HUES64 (cell line): ENCODE measurements at regions not wholly inside any gene's neighbourhood (a gene's known extent, or its start where the extent isn't known, plus 50 kb on each side); places are given as distances from the start of the nearest gene placed in this dataset.

Source experiments
- H3K27ac ChIP-seq: 2 replicates; pipeline ENCODE4 v1.7.0; 2013; ENCODE audit warnings: low read depth, low read length, inconsistent platforms
- H3K27me3 ChIP-seq: 2 replicates; pipeline ENCODE4 v1.6.1; 2013; ENCODE audit warnings: mild to moderate bottlenecking, low read length; ENCODE audit not compliant: insufficient read depth
- H3K36me3 ChIP-seq: 2 replicates; pipeline ENCODE4 v1.6.1; 2013; ENCODE audit warnings: mild to moderate bottlenecking, low read length; ENCODE audit not compliant: insufficient read depth
- H3K4me1 ChIP-seq: 2 replicates; pipeline ENCODE4 v1.6.1; 2013; ENCODE audit warnings: mild to moderate bottlenecking, low read length, moderate library complexity; ENCODE audit not compliant: insufficient read depth
- H3K4me3 ChIP-seq: 2 replicates; pipeline ENCODE4 v1.5.1; 2013; ENCODE audit warnings: mild to moderate bottlenecking, low read length, moderate library complexity
- H3K9ac ChIP-seq: 2 replicates; pipeline ENCODE4 v1.6.1; 2013; ENCODE audit warnings: mild to moderate bottlenecking, low read depth, low read length
- H3K9me3 ChIP-seq: 2 replicates; pipeline ENCODE4 v1.6.1; 2013; ENCODE audit warnings: low read depth, low read length; ENCODE audit not compliant: insufficient read depth
- whole genome bisulfite sequencing: fragments of 150-250, 120-280 bp; methylation state at CpG from one replicate; pipeline ENCODE4 v1.1.7; 2013; ENCODE audit warnings: missing lambda C conversion rate; 5-methylcytosine and 5-hydroxymethylcytosine counted together

GRCh38 chr20:55882286-55882685 is 123.0 kb downstream of the CBLN4 start:
- Histone ChIP-seq H3K9ac (no peak overlapping the region), H3K9me3 (peaks cover 96% of the 10 kb centered on the region), H3K4me3 (no peak overlapping the region), H3K4me1 (no peaks in the 10 kb centered on the region), H3K27ac (no peak overlapping the region), H3K27me3 (no peaks in the 10 kb centered on the region), H3K36me3 (no peaks in the 10 kb centered on the region)
- WGBS = 25% methylated on average over 1 of the region's 1 CpG

- Histone ChIP-seq H3K9ac (no peak overlapping the region), H3K27me3 (no peaks in the 10 kb centered on the region), H3K36me3 (no peaks in the 10 kb centered on the region), H3K4me3 (no peak overlapping the region), H3K9me3 (peaks cover 96% of the 10 kb centered on the region), H3K27ac (no peak overlapping the region), H3K4me1 (no peaks in the 10 kb centered on the region)
- WGBS = 89% methylated on average over 4 of the region's 4 CpGs
Observed at GRCh38 chr20:55881204-55881603, 124.1 kb downstream of the CBLN4 start.

- Histone ChIP-seq H3K27me3 (no peaks in the 10 kb centered on the region), H3K4me3 (no peak overlapping the region), H3K4me1 (no peaks in the 10 kb centered on the region), H3K27ac (no peak overlapping the region), H3K36me3 (no peaks in the 10 kb centered on the region), H3K9ac (no peak overlapping the region), H3K9me3 (peaks cover 97% of the 10 kb centered on the region)
- WGBS = 85% methylated on average over 4 of the region's 4 CpGs
Observed at GRCh38 chr20:55880361-55880760, 125.0 kb downstream of the CBLN4 start.

DNA sequence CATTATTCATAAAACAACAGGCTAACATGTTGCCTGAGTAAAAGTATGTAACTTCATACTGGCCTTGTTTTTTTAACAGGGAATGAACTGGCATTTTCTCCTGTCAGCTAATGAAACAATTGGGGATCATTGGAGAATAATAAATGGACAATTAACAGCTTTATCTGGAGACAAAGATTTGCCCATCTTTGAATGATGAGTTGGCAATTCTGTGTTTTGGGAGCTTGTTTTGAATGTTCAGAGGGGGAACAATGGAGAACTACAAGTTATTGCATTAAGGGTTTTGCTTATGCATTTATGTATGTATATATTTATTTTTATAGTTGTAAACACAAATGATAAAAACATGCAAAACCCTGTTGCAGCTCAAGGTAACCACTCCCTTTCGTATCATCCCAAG is 150.3 kb downstream of the CBLN4 start:
- Histone ChIP-seq H3K9me3 (peaks cover 79% of the 10 kb centered on the region), H3K27ac (no peak overlapping the region), H3K4me1 (no peaks in the 10 kb centered on the region), H3K27me3 (no peaks in the 10 kb centered on the region), H3K36me3 (no peaks in the 10 kb centered on the region), H3K4me3 (no peak overlapping the region), H3K9ac (no peak overlapping the region)
- no CpG with 5 or more reads among the region's 1 CpG for WGBS

DNA sequence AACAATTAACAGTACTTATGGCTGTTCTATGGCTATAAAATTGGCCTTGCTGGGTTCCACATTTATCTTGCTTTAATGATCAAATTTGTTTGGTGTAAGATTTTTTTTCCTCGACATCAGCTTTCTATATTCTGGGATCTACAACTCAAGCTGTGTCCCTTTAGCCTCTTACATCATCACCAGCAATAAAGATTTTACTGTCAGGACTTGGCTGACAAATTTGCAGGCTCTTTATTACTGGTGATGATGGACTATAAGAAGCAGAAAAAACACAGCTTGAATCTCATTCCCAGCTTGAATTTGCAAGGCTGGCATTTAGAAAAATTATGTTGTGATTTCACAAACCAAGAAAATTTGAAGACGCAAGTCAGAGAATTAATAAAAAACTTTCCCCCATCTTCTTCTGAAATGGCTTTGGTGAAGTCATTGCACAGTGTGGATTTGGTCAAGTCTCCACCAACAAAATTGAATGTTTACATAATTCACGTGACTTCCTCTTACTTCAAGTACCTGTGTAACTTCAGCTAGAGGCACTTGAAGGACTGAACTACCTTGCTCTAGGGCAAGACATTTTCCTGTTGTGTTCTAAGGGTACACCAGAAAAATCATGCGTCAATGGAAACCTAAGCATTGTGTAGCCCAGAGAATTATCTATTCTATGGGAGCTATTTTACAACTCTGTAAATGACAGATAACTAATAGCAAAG is 175.0 kb downstream of the CBLN4 start:
- Histone ChIP-seq H3K27me3 (no peaks in the 10 kb centered on the region), H3K4me3 (no peak overlapping the region), H3K27ac (no peak overlapping the region), H3K9me3 (peaks cover 98% of the 10 kb centered on the region), H3K4me1 (no peaks in the 10 kb centered on the region), H3K36me3 (no peaks in the 10 kb centered on the region), H3K9ac (no peak overlapping the region)
- WGBS = 52% methylated on average over 3 of the region's 4 CpGs

DNA sequence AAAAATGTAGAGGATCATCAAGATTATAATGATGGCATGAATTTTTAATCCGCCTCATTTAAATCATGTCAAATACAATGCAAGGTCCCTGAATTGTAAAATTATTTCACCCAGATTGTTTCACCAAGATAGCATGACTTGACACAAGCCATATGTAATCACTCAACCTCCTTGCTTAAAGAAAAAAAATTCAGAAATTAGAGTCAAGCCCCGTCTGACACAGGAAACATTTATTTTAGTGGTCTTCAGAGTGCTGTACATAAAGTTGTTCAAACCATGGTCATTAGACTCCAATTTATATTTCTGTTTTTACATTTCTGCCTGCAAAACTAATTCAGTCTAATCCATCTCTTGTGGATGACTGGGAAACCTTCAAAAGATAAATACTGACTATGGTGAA is 200.2 kb downstream of the CBLN4 start:
- WGBS = 66% methylated on average over 2 of the region's 2 CpGs
- no peak overlapping the region for H3K4me3 ChIP-seq
- H3K27ac ChIP-seq = no peak overlapping the region
- H3K27me3 ChIP-seq = no peaks in the 10 kb centered on the region
- no peaks in the 10 kb centered on the region for H3K4me1 ChIP-seq
- peaks cover 74% of the 10 kb centered on the region for H3K9me3 ChIP-seq
- no peak overlapping the region for H3K9ac ChIP-seq
- no peaks in the 10 kb centered on the region for H3K36me3 ChIP-seq

- Histone ChIP-seq H3K9me3 (peaks cover 94% of the 10 kb centered on the region), H3K27me3 (no peaks in the 10 kb centered on the region), H3K36me3 (no peaks in the 10 kb centered on the region), H3K27ac (no peak overlapping the region), H3K4me1 (no peaks in the 10 kb centered on the region), H3K4me3 (no peak overlapping the region), H3K9ac (no peak overlapping the region)
- WGBS = 69% methylated on average over 3 of the region's 3 CpGs
Observed at GRCh38 chr20:55800552-55801245, 204.6 kb downstream of the CBLN4 start.

DNA sequence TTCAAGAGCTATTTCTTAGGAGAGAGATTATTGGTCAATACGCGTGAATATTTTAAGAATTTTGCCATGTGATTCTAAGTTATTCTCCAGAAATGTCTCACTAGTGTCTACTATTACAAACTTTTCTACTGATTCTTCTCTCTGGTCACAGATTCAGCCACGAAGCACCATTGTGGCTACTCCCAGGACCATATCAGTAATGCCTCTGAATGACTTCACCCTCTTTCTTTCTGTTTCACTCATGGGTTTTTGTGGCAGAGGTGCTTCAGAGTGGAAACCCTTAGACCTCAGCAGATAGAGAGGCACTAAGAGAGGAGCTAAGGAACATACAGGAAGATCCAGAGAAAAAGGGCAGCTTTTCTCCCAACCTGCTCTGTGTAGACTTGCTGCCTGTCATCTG is 211.3 kb downstream of the CBLN4 start:
- Histone ChIP-seq H3K9ac (no peak overlapping the region), H3K4me1 (no peaks in the 10 kb centered on the region), H3K27ac (no peak overlapping the region), H3K27me3 (no peaks in the 10 kb centered on the region), H3K36me3 (no peaks in the 10 kb centered on the region), H3K9me3 (peaks cover 94% of the 10 kb centered on the region), H3K4me3 (no peak overlapping the region)
- 71% methylated on average over 3 of the region's 3 CpGs for WGBS

DNA sequence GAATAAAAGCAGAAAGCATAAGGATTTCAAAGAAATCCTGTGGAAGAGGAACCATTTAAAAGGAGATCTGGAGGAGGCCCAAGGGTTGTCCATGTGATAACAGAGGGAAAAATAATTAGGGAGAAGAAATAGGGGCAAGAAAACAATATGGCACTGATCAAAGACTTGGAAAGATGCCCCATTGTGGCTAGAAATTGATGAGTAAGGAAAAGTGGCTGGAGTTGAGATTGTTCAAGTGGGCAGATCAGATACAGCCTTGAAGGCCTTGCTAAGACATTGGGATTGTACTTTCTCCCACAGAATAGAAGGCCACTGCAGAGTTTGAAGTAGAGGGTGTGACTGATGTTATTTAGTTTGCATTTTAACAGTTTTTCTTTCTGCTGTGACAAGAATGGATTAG is 213.3 kb downstream of the CBLN4 start:
- H3K9ac ChIP-seq = no peak overlapping the region
- no peaks in the 10 kb centered on the region for H3K27me3 ChIP-seq
- H3K4me1 ChIP-seq = no peaks in the 10 kb centered on the region
- H3K4me3 ChIP-seq = no peak overlapping the region
- H3K9me3 ChIP-seq = peaks cover 95% of the 10 kb centered on the region
- H3K36me3 ChIP-seq = no peaks in the 10 kb centered on the region
- no peak overlapping the region for H3K27ac ChIP-seq

GRCh38 chr20:55790178-55790577 is 215.1 kb downstream of the CBLN4 start:
- Histone ChIP-seq H3K27me3 (no peaks in the 10 kb centered on the region), H3K4me1 (no peaks in the 10 kb centered on the region), H3K9ac (no peak overlapping the region), H3K27ac (no peak overlapping the region), H3K9me3 (peaks cover 99% of the 10 kb centered on the region), H3K4me3 (no peak overlapping the region), H3K36me3 (no peaks in the 10 kb centered on the region)
- 86% methylated on average over 6 of the region's 6 CpGs for WGBS

DNA sequence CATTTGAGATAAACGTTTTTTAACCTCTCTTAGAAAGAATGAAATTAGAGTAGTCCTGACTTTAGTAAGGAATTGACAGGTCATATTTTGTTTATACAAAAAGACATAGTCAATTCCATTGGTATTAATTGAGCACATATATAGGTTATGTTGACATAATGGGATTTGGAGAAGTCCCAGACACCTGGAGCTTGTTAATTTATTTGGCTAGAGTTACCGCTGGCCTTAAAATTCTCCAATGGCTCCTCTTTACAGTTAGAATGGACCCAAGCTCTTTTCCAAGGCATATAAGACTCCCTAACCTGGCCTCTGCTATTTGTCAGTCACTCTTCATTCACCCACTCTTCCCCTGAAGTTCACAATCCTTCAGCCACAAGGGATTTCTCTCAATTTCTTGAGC is 221.3 kb downstream of the CBLN4 start:
- H3K4me1 ChIP-seq = no peaks in the 10 kb centered on the region
- no peak overlapping the region for H3K9ac ChIP-seq
- H3K36me3 ChIP-seq = no peaks in the 10 kb centered on the region
- no peak overlapping the region for H3K27ac ChIP-seq
- H3K9me3 ChIP-seq = peaks cover 99% of the 10 kb centered on the region
- WGBS = 96% methylated on average over 1 of the region's 2 CpGs
- no peaks in the 10 kb centered on the region for H3K27me3 ChIP-seq
- no peak overlapping the region for H3K4me3 ChIP-seq
